HG02588 (cell line): ENCODE measurements at regions not wholly inside any gene's neighbourhood (a gene's known extent, or its start where the extent isn't known, plus 50 kb on each side); places are given as distances from the start of the nearest gene placed in this dataset.

Experiments used
- ATAC-seq: cut with Tn5 transposase; IDR thresholded peaks from one replicate; pipeline ENCODE4 v1.9.1; 2021; ENCODE audit warnings: mild to moderate bottlenecking, moderate library complexity; ENCODE audit not compliant: unreplicated experiment

DNA sequence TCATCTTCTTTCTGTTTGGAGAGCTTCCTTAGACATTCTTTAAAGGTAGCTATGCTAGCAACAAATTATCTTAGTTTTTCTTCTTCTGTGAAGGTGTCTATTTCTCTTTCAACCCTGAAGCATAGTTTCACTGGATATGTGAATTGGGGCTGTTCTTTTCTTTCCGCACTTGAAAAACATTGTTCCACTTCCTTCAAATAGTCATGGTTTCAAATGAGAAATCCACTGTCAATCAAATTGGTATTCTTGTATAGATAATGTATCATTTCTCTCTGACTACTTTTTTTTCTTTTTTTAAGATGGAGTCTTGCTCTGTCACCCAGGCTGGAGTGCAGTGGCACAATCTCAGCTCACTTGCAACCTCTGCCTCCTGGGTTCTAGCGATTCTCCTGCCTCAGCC lies 254.0 kb downstream of the ANAPC1 start:
- no peak for ATAC-seq

DNA sequence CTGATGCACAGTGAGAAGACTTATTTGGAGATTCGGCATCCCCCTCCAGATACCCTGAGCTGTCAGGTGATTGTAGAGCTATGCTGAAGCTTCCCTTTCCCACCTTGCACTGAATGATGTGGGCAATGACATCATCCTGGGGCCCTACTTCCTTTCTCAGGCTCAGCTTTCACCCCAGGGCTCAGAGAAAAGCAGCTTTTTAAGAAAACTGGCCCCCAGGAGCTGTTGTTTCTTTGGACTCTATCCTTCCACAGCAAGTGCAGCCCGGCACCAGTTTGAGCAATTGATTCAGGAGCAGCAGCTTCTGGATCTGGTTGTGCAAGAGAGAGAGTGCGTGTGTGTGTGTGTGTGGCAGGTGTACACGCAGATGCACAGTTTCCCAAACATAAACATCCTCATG lies 251.3 kb downstream of the ANAPC1 start:
- ATAC-seq = no peak

DNA sequence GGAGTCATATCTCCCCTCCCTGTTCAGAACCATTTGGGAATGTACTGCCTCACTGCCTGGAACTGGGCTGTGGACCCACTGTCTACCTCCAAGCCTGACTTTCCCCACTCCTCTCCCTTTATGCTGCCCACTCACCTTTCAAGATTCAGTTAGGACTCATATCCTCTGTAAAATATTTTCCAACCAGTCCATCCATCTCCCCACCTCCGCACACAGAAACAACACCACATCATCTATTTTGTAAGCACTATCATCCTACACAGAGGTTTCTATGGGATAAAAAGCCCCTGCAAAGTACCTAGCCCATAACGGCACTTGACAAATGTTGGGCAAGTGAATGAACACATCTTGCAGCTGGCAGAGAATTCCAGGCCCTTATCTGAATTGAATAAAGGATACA lies 250.8 kb downstream of the ANAPC1 start:
- ATAC-seq = no peak

DNA sequence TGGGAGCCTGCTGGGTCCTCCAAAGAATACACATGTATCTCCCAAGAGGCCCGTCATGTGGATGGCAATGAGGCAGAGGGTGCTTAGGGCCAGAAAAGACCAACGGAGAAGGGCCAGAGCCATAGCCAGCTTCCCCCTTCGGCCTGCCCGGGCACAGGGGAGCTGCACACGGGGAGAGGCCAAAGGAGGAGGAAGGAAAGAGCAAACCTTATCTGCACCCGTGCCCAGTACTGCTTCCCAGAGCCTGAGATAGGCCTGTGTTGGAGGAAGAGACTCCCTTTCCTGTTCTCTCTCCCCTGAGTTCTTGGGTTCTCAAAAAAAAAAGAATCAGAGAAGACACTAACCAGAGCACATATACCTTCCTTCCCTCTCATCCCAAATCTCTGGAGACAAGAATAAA lies 250.3 kb downstream of the ANAPC1 start:
- no peak for ATAC-seq

DNA sequence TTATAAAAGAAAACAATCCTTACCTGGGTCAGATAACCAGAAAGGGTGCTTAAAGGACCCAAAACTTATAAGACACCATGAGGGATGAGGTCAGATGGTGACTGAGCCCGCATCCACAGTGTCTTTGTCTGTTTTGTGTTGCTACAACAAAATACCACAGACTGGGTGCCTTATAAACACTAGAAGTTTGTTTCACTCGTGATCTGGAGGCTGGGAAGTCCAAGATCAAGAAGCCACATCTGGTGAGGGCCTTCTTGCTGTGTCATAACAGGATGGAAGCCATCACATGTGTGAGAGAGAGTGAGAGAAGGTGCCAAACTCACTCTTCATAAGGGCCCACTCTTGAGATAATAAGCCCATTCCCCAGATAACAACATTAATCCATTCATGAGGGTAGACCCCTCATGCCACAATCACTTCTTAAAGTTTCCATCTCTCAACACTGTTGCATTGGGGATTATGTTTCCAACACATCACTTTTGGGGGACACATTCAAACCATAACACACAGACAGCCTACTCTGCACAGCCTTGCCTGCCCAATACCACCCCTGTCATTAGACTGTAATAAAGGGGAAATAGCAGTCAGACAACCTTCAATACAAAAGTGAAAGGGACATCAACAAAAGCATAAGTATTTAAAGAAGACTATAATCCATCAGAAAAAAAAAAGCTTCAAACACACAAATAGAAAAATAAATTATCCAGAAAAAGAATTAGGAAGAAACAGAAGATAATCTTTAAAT lies 249.8 kb downstream of the ANAPC1 start:
- ATAC-seq = no peak

DNA sequence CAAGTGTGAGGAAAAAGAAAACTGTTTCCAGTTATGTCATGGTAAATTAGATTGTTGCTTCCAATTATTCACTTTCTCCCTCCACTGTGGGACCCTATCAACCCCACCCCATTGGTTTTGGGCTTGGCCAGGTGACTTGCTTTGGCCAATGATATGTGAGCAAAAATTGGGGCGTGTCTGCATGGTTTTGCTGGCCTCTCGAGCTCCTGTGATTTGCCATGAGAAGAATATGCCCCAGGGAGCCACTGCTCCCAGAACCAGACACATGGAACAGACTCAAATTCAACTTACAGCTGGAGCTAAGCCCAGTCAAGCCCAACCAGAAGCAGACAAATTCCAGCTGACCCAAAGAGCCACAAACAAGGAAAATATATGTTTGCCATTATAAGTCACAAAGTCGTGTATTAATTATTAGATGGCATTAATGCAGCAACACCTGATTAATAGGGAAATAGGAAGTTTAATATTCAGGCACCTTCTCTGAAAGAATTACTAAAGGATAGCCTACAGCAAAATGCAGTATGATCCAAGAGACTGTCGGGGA lies 248.9 kb downstream of the ANAPC1 start:
- ATAC-seq = no peak

DNA sequence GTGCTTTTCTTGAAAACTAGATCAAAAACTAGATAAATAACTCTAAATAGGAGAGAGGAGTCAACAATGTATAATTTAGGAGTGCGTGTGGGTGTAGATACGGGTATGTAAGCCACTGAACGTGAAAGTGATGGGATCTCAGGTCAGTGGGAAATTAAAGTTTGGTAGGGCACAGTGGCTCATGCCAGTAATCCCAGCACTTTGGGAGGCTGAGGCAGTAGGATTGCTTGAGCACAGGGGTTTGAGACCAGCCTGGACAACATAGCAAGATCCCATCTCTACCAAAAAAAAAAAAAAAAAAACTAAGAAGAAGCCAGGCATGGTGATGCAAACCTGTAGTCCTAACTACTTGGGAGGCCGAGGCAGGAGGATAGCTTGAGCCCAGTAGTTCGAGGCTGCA lies 247.1 kb downstream of the ANAPC1 start:
- ATAC-seq = no peak

DNA sequence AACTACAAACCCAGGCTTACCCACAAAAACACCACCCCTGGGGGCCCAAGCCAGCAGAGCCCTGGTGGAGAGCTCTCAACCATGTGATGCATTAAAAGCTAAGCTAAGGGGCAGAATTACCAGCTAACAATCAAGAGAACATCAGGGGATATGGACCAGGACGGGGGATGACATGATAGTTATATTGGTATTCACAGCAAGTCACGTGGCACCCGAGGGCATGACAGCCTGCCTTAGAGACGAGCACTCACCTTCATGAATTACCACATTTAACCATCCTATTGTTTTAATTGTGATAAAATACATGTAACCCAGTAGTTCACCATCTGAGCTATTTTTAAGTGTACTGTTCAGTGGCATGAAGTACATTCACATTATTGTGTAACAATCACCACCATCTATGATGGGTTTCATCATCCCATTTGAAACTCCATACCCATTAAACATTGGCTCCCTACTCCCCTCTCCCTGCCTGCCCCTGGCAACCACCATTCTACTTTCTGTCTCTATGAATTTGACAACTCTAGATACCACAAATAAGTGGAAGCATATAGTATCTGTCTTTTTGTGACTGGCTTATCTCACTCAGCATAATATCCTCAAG lies 245.6 kb downstream of the ANAPC1 start:
- no peak for ATAC-seq

DNA sequence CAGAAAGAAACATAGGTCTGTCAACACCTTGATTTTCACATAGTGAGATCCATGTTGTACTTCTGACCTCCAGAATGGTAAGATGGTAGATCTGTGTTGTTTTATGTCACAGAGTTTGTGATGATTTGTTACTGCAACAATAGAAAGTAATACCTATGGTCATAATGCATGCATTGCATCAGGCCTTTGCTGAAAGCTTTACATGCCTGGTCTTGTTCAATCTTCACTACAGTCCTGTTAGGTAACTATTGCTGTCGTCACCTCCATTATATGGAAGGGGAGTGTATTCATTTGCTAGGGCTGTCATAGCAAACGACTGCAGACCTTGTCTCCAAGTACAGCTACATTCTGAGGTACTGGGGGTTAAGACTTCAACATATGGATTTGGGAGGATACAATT lies 243.5 kb downstream of the ANAPC1 start:
- ATAC-seq = no peak

DNA sequence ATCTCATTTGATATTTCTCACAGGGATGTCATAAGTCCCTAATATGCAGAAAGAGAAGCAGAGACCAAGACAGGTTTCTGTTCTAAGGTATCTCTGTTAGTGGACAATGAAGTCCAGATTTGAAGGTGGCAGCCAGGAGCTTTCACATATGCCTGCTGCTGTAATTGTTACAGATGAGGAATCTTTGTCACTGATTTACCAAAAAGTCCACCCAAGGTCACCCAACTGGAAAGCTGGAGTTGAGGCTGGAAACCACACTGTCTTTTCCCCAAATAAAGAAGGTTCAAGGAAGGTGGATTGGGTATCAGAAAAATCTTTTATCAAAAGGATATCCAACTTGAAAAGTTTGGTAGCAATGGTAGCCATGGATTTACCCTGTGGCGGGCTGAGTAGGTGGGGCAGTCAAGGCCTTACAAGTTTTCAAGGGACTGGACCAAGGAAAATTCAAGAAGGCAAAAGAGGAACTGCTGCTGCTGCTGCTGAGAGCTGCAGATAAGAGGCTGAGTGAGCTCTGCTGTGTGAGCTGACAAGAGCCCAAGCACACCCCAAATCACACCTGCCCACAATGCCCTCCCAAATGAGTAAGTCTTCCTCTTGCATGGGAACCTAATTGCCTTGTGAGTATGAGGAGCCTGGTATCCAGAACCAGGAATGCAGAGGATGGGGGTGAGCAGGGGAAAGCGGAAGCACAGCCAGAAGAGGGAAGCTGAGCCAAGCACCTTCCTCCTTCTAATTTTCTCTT lies 241.2 kb downstream of the ANAPC1 start:
- no peak for ATAC-seq

DNA sequence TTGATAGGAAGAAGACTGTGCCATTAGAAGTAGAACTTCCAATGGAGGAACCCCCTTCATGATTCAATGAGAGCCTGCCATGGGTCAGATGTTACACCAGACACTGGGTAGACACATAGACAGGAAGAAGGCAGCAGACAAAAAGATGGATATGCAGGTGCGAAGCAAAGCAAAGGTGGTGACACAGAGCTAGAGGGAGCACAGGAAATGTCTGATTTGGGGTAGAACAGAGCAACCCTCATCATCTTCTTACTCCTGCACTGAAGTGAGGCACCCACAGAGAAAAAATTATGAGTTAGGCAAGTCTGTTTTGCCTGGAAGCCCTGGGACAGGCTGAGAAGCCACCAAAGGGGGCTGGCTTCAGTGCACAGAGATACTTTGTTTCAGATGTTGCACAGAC lies 240.2 kb downstream of the ANAPC1 start:
- no peak for ATAC-seq

DNA sequence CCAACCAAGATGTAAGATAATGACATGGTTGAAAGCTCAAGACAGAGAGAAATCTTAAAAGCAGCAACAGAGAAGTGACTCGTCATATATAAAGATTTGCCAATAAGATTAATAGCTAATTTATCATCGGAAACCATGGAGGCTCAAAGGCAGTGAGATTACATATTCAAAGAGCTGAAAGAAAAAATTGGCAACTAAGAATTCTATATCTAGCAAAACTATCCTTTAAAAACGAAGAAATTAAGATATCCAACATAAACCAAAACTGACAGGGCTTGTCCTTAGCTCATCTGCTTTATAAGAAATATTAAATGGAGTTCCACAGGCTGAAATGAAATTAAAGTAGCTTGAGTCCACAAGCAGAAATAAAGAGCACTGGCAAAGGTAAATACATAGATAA lies 236.6 kb downstream of the ANAPC1 start:
- ATAC-seq = no peak

DNA sequence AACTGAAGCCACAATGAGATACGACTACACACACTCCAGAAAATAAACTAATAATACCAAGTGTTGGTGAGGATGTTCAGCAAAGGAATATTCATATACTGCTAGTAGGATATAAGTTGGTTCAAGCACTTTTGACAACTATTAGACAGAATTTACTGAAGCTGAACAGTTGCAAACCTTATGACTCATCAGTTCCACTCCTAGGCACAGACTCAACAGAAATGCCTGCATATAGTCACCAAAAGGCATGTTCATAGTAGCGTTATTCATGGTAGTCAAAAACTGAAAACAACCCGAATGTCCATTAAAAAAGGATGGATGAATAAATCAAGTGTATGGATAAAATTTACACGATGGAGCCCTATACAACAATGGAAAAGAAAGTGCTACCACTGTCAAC lies 232.0 kb downstream of the ANAPC1 start:
- ATAC-seq = no peak

DNA sequence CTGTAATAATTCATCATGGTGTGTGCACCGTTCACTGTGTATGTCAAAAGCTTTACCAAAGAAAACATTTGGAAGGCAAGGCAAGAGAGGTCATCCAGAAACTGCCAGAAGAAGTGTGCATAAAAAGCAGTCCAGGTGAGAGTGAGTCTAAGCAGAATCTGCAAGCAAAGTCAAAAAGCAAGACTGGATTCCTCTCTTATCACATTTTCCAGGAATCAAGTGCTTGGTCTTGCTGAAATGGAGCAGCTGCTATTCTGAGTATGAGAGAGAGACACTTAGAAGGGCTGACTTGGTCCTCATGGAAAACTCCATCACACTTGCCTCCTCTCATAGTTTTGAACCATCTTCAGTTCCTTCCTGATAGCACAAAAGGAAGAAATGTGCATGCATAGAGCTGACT lies 231.3 kb downstream of the ANAPC1 start:
- ATAC-seq = no peak

DNA sequence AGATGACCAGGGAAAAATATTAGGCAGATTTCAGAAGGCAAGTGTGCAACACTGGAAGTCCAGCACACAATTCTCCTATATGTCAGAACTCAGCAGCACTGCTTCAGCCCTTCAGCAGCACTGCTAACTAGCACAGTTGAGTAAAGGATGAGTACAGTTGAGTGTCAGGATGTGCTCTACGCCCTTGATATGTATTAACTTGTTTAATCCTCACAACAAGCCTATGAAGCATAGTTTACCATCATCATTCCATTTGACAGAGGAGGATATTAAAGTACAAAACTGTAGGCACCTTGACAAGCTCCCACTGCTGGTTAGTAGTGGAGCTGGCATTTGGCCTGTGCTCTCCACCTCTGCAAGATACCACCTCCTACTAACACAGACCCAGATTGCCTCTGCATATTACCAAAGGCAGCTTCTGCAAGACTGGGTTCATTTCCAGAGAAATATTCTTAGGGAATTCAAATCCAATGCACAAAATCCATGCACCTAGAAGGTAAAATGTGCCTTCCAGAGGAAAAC lies 230.8 kb downstream of the ANAPC1 start:
- no peak for ATAC-seq

DNA sequence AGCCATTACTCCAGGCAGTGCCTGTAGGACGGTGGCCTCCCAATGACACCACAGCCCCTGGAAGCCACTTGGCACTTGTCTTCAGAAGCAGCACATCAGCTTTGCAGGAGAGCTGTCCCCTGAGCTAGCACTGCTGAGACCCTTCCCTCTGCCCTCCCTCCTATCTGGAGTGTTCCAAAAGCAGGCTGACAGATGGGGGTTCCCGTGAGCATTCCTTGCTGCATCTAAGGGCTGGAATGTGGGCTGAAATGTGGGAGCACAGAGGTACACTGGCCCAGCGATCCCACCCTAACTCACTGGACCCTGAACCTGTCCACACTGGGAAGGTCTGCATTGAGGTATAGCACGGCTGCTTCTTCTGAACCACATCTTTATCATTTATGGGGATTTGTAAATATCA lies 230.1 kb downstream of the ANAPC1 start:
- ATAC-seq = no peak

DNA sequence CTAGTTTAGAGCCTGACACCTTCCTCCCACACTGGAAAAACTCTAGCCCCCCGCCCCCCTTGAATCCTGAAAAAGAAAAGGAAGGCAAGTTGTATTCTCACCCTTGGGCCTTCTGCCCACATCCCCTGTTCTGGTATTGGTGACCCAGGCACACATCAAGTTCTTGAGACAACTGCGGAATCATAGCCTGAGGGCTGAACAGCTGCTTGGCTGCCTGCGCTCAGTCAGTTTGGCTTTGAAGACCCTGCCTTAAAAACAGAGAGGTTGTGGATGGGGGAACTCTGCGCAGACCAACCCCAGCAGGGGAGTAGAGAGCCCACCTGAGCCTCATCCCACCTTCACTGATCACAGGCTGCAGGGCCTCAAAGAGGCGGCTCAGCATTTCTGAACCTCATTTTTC lies 229.2 kb downstream of the ANAPC1 start:
- no peak for ATAC-seq

DNA sequence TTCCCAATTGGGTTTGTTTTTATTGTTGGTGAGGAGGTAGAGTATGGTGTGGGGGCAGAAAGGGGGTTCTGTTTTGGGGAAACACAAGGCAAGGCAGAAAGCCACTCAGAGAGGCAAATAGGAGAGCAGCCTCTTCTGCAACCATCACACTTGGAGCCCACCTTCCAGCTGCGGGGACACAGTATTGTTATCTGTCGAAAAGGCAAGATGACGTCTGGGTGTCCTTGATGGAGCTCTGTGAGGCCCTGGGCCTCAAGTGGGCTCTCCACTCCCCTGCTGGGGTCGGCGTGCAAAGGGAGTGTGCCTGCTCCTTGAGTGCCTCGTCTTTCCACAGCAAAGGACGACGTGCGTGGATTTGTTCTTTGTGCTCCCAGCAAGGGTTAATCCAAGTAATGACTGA lies 227.6 kb downstream of the ANAPC1 start:
- ATAC-seq = no peak

DNA sequence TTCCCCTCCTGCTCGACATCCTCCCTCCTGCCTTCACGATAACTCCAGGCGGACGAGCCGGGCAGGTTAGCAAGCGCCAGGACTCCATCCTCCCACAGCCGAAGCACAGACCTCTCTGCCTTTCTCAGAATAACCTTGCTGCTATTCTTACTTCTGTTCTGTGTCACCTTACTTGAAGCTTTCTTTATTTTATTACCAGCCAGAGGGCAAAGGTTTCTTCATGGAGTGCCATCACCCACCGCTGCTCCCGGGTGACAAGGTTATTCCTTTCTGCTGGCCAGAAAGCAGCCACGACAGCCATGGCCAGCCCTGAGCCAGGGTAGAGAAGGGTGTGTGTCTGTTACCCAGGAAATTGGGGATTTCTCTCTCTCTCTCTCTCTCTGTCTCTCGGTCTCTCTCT lies 227.1 kb downstream of the ANAPC1 start:
- no peak for ATAC-seq

DNA sequence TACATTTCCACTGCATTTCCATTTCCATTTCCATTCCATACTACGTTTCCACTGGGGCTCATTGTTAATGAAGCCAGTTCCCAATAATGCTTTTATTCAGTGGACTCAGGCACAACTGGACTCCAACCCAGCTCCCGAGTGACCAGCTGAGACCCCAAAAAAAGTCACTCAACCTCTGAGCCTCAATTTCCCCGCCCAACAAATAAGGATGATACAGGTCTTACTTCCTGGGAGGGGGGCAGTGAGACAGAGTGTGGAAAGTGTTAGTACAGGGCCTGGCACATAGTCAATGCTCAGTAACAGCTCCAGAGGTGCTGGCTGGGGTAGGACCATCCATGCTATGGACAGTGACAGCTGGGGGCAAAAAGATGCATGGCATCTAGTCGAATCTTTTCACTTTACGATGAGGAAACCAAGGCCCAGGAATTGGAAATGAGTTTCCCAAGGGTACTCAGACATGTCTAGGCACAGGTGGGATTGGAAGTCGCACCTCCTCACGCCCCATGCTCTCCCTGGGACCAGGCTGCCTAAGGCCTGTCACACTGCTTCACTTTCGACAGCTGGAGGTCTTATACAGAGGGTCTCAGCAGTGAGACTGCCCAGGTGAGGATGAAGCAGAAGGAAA lies 226.5 kb downstream of the ANAPC1 start:
- no peak for ATAC-seq
